ENCODE measurements at regions not wholly inside any gene's neighbourhood (a gene's known extent, or its start where the extent isn't known, plus 50 kb on each side); places are given as distances from the start of the nearest gene placed in this dataset.

GRCh38 chr6:44642870-44643522, 255.5 kb downstream of the CDC5L start:
- DNase-seq: no peak

- DNase-seq: no peak
Observed at GRCh38 chr6:44645276-44645675, 257.8 kb downstream of the CDC5L start.

GRCh38 chr6:44646355-44646754, 258.8 kb downstream of the CDC5L start:
- no peak for DNase-seq

- no peak for DNase-seq
Observed at GRCh38 chr6:44649365-44650025, 262.0 kb downstream of the CDC5L start.

- DNase-seq: no peak
Observed at GRCh38 chr6:44650495-44650894, 263.0 kb downstream of the CDC5L start.

- no peak for DNase-seq
Observed at GRCh38 chr6:44650947-44651346, 263.4 kb downstream of the CDC5L start.

- no peak for DNase-seq
Observed at GRCh38 chr6:44651604-44652003, 264.1 kb downstream of the CDC5L start.

GRCh38 chr6:44652547-44652946, 265.0 kb downstream of the CDC5L start:
- DNase-seq: no peak

GRCh38 chr6:44653091-44653490, 265.6 kb downstream of the CDC5L start:
- DNase-seq: no peak

GRCh38 chr6:44653761-44654218, 266.3 kb downstream of the CDC5L start:
- DNase-seq: no peak

GRCh38 chr6:44655412-44656342, 268.2 kb downstream of the CDC5L start:
- DNase-seq: peak; percentile 71

- DNase-seq: no peak
Observed at GRCh38 chr6:44656691-44657090, 269.2 kb downstream of the CDC5L start.

GRCh38 chr6:44657206-44657819, 269.8 kb downstream of the CDC5L start:
- DNase-seq: no peak

- no peak for DNase-seq
Observed at GRCh38 chr6:44658571-44658970, 271.1 kb downstream of the CDC5L start.

GRCh38 chr6:44659726-44660125, 272.2 kb downstream of the CDC5L start:
- DNase-seq: no peak

- no peak for DNase-seq
Observed at GRCh38 chr6:44660561-44661220, 273.2 kb downstream of the CDC5L start.

- no peak for DNase-seq
Observed at GRCh38 chr6:44661221-44662008, 273.9 kb downstream of the CDC5L start.

- DNase-seq: no peak
Observed at GRCh38 chr6:44662461-44663121, 275.1 kb downstream of the CDC5L start.

GRCh38 chr6:44663860-44664634, 276.5 kb downstream of the CDC5L start:
- no peak for DNase-seq

- DNase-seq: no peak
Observed at GRCh38 chr6:44664716-44665115, 277.2 kb downstream of the CDC5L start.

Measured in CD4-positive, alpha-beta T cell treated with Interleukin-17A for 1 hour (primary cell).